Aorta (tissue), 5 donors: ENCODE measurements at regions not wholly inside any gene's neighbourhood (a gene's known extent, or its start where the extent isn't known, plus 50 kb on each side); places are given as distances from the start of the nearest gene placed in this dataset.
"Not testable (repeated sequence)": the region's sequence is repeated elsewhere in the genome, so short reads cannot be mapped to it uniquely, and the experiment has no call there.

Experiments
- ATAC-seq: fragments of 200-7000 bp; cut with Tn5 transposase; one replicate; pipeline ENCODE4 v1.9.1; 2022; ENCODE audit warnings: moderate library complexity; ENCODE audit not compliant: low FRiP score
- DNase-seq, 2 donors: peaks; one replicate each; pipeline ENCODE4 v3.0.0-alpha.2; 2020
- H3K27ac ChIP-seq, 2 donors: one replicate each; pipeline ENCODE4 v1.5.1; 2013; ENCODE audit warnings: low read length in 2 of 2, mild to moderate bottlenecking in 2 of 2, moderate library complexity in 2 of 2, control low read depth in 1 of 2, inconsistent platforms in 1 of 2, low read depth in 1 of 2
- H3K27me3 ChIP-seq, 2 donors: one replicate each; pipeline ENCODE4 v1.6.1; 2013; ENCODE audit warnings: control low read depth in 1 of 2, low read length in 1 of 2, mild to moderate bottlenecking in 1 of 2, moderate library complexity in 1 of 2; ENCODE audit not compliant: insufficient read depth in 2 of 2, control insufficient read depth in 1 of 2
- H3K36me3 ChIP-seq, 2 donors: one replicate each; pipeline ENCODE4 v1.6.1; 2013; ENCODE audit warnings: control low read depth in 1 of 2, low read length in 1 of 2, mild to moderate bottlenecking in 1 of 2; ENCODE audit not compliant: insufficient read depth in 2 of 2, control insufficient read depth in 1 of 2
- H3K4me1 ChIP-seq, 2 donors: one replicate each; pipeline ENCODE4 v1.6.1; 2013; ENCODE audit warnings: low read length in 2 of 2, control low read depth in 1 of 2, mild to moderate bottlenecking in 1 of 2, moderate library complexity in 1 of 2; ENCODE audit not compliant: insufficient read depth in 2 of 2, control insufficient read depth in 1 of 2
- H3K4me3 ChIP-seq, 2 donors: one replicate each; pipeline ENCODE4 v1.5.1; 2013; ENCODE audit warnings: low read length in 2 of 2, control low read depth in 1 of 2, mild to moderate bottlenecking in 1 of 2
- H3K9me3 ChIP-seq: one replicate; pipeline ENCODE4 v1.6.1; 2013; ENCODE audit warnings: mild to moderate bottlenecking, low read length; ENCODE audit not compliant: control insufficient read depth
- WGBS, 2 donors: extraction: QIAGEN DNeasy Blood & Tissue Kit; methylation state at CpG; one replicate each; pipeline ENCODE4 v1.1.7; 2013; 5-methylcytosine and 5-hydroxymethylcytosine counted together
- intact Hi-C, 2 donors: fragments of 100-400 bp; cut with DNase I; formaldehyde crosslinking; loops; one replicate each; pipeline versions ENCODE4 v1.14.2 to v1.15.0; 2022
- donor health status: healthy with polysubstance abuse.
- donor health status: Bipolar disorder and iron deficiency.
- donor health status: DM: no; HTN: no; CAD: no.
- donor health status: DM: no; HTN: no; CAD: no.
- donor health status: DM: yes; HTN: yes; CAD: no.

DNA sequence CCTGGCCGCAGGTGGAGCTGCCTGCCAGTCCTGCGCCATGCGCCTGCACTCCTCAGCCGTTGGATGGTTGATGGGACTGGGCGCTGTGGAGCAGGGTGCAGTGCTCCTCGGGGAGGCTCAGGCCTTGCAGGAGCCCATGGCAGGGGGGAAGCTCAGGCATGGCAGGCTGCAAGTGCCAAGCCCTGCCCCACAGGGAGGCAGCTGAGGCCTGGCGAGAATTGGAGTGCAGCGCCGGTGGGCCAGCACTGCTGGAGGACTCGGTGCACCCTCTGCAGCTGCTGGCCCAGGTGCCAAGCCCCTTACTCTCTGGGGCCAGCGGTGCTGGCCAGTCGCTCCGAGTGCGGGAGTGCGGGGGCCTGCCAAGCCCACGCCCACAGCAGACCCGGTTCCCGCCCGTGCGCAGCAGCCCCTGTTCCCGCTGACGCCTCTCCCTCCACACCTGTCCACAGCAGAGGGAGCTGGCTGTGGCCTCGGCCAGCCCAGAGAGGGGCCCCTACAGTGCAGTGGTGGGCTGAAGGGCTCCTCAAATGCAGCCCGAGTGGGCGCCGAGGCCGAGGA is 275.9 kb upstream of the FRG1 start:
- 91 to 95% methylated on average over 27 of the region's 27 CpGs for WGBS, 2 donors
- no peaks in the 10 kb centered on the region for H3K4me1 ChIP-seq
- H3K27ac ChIP-seq = no peak overlapping the region
- H3K9me3 ChIP-seq = no peaks in the 10 kb centered on the region
- no peak for DNase-seq
- no peak for ATAC-seq
- no peaks in the 10 kb centered on the region for H3K36me3 ChIP-seq
- intact Hi-C loops = no loop called here
- no peak overlapping the region for H3K4me3 ChIP-seq
- no peaks in the 10 kb centered on the region for H3K27me3 ChIP-seq

DNA sequence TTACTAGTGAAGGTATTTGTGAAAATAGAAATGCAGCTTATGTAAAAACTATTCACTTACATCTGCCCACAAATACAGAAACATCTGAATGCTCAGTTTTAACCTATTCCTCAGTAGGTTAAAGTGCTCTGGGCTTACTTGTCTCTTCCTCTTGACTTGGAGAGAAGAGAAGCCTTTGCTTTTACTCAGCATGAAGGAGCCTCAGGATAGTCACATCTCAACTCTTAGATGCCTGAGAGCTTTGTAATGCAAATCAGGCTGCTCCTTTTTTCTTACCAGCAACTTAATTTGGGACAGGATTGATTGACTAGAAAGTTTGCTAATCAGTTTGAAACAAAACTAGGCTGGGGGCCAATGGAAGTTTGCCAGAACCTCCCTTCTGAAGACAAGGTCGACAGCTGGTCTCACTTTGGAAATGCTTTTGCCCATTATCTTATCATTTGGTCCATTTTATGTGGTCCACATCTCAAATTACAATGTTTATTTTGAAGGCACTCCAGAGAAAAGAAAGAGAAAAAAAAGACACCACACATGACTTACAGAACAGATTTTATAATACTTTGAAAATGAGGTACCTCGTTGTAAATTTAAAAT is 274.9 kb upstream of the FRG1 start:
- DNase-seq, H3K9me3 ChIP-seq, H3K27ac ChIP-seq, ATAC-seq, H3K4me3 ChIP-seq, H3K36me3 ChIP-seq, intact Hi-C loops, H3K27me3 ChIP-seq, H3K4me1 ChIP-seq: not testable (repeated sequence)
- WGBS, 2 donors = 5 to 10% methylated on average over 2 of the region's 2 CpGs

DNA sequence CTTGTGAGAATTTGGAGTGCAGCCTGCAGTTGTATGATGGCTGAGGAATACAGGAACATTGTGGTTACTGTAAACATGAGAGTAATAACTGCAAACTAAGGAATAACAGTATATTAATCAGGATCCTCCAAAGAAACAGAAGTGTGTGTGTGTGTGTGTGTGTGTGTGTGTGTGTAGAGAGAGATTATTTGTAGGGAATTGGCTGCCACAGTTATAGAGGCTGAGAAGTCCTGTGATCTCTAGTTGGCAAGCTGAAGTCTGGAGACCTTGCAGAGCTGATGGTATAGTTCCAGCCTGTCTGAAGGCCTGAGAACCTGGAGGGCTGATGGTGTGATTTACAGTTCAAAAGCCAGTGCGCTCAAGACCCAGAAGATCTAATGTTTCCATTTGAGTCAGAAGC is 273.3 kb upstream of the FRG1 start:
- H3K4me3 ChIP-seq, H3K4me1 ChIP-seq, ATAC-seq, intact Hi-C loops, H3K27me3 ChIP-seq, H3K36me3 ChIP-seq, DNase-seq, H3K9me3 ChIP-seq, H3K27ac ChIP-seq: not testable (repeated sequence)
- no CpG with 5 or more reads among the region's 1 CpG for WGBS, 2 donors

DNA sequence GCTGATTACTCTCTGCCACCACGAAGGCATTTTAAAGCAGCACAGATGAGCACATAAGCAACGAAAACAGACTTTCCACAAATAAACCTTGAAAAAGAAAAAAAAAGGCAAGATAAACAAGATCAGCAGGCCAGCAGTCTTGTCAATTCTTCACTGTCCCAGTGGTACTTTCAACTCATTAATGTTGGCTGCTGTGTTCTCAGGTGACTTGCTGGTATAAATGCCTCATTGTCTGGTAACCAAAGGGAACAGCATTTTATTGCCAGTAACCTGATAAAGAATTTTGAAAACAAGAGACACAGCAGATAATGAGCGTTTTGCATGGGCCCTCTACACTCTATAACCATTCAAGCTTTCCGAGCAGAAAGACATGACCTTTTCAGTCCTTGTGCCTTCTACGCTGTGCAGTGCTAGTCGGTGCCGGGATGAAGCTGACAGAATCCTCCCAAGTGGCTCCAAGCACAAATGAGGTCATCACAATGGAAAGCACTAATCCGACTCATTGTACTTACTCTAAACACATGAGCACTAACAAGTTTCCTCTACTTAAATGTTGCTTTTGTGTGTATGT is 242.9 kb upstream of the FRG1 start:
- H3K36me3 ChIP-seq, ATAC-seq, H3K27me3 ChIP-seq, H3K4me3 ChIP-seq, H3K4me1 ChIP-seq, H3K27ac ChIP-seq, H3K9me3 ChIP-seq, DNase-seq, intact Hi-C loops: not testable (repeated sequence)
- no CpG with 5 or more reads among the region's 8 CpGs for WGBS, 2 donors

DNA sequence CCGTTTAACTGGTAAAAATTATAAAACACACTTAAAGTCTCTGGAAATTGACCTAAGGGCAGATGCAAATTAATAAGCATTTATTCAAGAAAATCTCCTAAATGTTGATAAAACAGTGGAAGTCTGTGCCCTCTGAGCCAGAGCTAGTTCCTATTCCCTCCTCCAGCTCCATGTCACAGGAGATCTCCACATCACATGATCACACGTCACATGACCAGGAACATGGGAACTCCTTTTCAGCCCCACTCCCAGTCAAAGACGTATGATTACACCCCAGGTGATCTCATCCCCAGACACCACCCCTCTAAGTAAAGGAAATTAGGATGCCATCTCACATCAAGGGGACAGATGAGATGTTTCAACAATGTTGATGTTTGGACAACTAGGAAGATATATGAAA is 237.7 kb upstream of the FRG1 start:
- DNase-seq, H3K27ac ChIP-seq, H3K4me1 ChIP-seq, H3K36me3 ChIP-seq, intact Hi-C loops, H3K27me3 ChIP-seq, H3K4me3 ChIP-seq, ATAC-seq, H3K9me3 ChIP-seq: not testable (repeated sequence)
- WGBS, 2 donors = 81 to 88% methylated on average over 3 of the region's 3 CpGs

DNA sequence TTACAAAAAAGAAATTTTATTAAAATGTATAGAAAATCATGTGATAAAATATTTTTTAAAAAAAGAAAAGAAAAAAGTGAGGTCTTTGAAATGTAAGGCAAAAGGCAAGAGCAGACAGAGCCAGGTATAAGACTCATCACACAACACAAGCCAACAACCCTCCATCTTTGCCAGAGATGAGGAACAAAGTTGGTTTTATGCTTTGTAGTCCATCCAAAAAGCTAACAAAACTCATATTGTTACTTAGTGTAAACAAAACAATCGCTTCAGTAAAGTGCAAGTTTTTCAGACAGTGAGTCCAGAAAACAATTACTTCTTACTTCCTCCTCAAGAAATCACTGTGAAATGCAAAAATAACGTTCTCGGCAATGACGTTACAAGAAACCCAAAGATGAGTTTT is 233.9 kb upstream of the FRG1 start:
- ATAC-seq, intact Hi-C loops, DNase-seq, H3K9me3 ChIP-seq, H3K36me3 ChIP-seq, H3K27me3 ChIP-seq, H3K27ac ChIP-seq, H3K4me3 ChIP-seq, H3K4me1 ChIP-seq: not testable (repeated sequence)
- 83 to 85% methylated on average over 4 of the region's 4 CpGs for WGBS, 2 donors

DNA sequence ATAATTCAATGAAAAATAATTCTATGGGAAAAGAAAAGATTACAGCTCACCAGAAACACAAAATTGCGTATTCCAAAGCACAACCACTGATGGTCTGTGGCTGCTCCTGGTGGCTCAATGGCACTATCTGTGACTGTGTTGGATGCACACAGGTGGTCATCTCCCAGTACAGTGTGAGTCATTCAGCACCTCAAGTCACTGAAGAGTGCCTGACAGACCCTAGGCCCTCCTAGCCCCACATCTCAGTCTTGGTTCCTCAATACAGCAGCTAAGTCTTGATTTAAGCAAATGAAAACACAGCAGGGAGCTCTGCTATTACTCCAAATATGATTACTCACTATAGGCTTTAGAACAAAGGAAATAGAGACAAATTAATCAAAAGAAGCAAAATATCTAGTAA is 233.4 kb upstream of the FRG1 start:
- ATAC-seq, H3K27ac ChIP-seq, H3K9me3 ChIP-seq, intact Hi-C loops, H3K4me1 ChIP-seq, H3K36me3 ChIP-seq, DNase-seq, H3K27me3 ChIP-seq, H3K4me3 ChIP-seq: not testable (repeated sequence)
- WGBS, 2 donors = 94 to 97% methylated on average over 1 of the region's 1 CpG

DNA sequence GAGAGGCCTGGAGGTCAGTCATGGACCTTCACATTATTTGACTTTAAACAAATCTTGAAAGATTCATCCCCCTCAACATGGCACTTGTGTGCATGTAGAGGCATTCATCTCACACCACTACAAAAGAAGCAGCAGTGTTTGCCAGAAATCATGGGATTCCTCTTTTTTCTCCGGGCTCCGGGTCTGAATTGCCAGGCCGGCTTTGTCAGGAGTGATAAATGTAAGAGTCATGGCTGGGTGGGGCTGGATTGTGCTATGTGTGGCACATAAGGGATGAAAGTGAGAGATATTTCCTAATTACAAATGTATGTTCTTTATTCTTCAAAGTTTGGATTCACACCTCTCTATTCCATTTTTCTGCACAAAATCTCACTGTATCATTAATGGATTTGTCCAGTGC is 228.7 kb upstream of the FRG1 start:
- H3K9me3 ChIP-seq, H3K36me3 ChIP-seq, H3K27ac ChIP-seq, H3K4me3 ChIP-seq, H3K4me1 ChIP-seq, intact Hi-C loops, H3K27me3 ChIP-seq, ATAC-seq, DNase-seq: not testable (repeated sequence)
- WGBS, 2 donors = 84 to 88% methylated on average over 3 of the region's 3 CpGs
